Loucy (cell line): ENCODE measurements at regions not wholly inside any gene's neighbourhood (a gene's known extent, or its start where the extent isn't known, plus 50 kb on each side); places are given as distances from the start of the nearest gene placed in this dataset.

Source experiments
- H2AFZ ChIP-seq: fragments of 200-600 bp; sonication (generic); 2 replicates; pipeline ENCODE4 v1.6.0; 2016; ENCODE audit warnings: antibody characterized with exemption, mild to moderate bottlenecking, low read length, moderate library complexity
- H3F3A ChIP-seq: fragments of 200-600 bp; 2 replicates; pipeline ENCODE4 v1.6.0; 2016; ENCODE audit warnings: antibody characterized with exemption, low read depth, mild to moderate bottlenecking
- H3K27me3 ChIP-seq: fragments of 200-600 bp; sonication (generic); 2 replicates; pipeline ENCODE4 v1.6.1; 2014; ENCODE audit warnings: low read length, mild to moderate bottlenecking; ENCODE audit not compliant: insufficient read depth, poor library complexity, severe bottlenecking
- H3K36me3 ChIP-seq: fragments of 200-600 bp; sonication (generic); 2 replicates; pipeline ENCODE4 v1.6.1; 2016; ENCODE audit warnings: low read length; ENCODE audit not compliant: insufficient read depth
- H3K4me1 ChIP-seq: fragments of 200-600 bp; sonication (generic); 2 replicates; pipeline ENCODE4 v1.5.1; 2014; ENCODE audit warnings: low read length, mild to moderate bottlenecking; ENCODE audit not compliant: insufficient read depth, poor library complexity, severe bottlenecking
- H3K4me2 ChIP-seq: fragments of 200-600 bp; sonication (generic); 2 replicates; pipeline ENCODE4 v1.6.0; 2014; ENCODE audit warnings: antibody characterized with exemption, low read length, low read depth, mild to moderate bottlenecking; ENCODE audit not compliant: poor library complexity, severe bottlenecking
- H3K4me3 ChIP-seq: fragments of 200-600 bp; sonication (generic); 2 replicates; pipeline ENCODE4 v1.5.1; 2014; ENCODE audit warnings: low read length, mild to moderate bottlenecking, mixed read lengths; ENCODE audit not compliant: poor library complexity, severe bottlenecking
- H3K79me2 ChIP-seq: fragments of 200-600 bp; sonication (generic); 2 replicates; pipeline ENCODE4 v1.6.1; 2014; ENCODE audit warnings: low read length; ENCODE audit not compliant: insufficient read depth
- H3K9ac ChIP-seq: fragments of 200-600 bp; sonication (generic); 2 replicates; pipeline ENCODE4 v1.6.0; 2014; ENCODE audit warnings: mild to moderate bottlenecking, low read depth, low read length, moderate library complexity; ENCODE audit not compliant: poor library complexity, severe bottlenecking
- H3K9me2 ChIP-seq: fragments of 200-600 bp; sonication (generic); replicated peaks from 2 replicates; pipeline ENCODE4 v1.6.1; 2016; ENCODE audit warnings: low read depth, low read length, mixed read lengths
- H3K9me3 ChIP-seq: fragments of 200-600 bp; sonication (generic); 2 replicates; pipeline ENCODE4 v1.6.1; 2014; ENCODE audit warnings: mild to moderate bottlenecking, antibody characterized with exemption, low read length, low read depth; ENCODE audit not compliant: insufficient read depth
- H4K20me1 ChIP-seq: fragments of 200-600 bp; sonication (generic); 2 replicates; pipeline ENCODE4 v1.6.0; 2014; ENCODE audit warnings: antibody characterized with exemption, low read length, mild to moderate bottlenecking; ENCODE audit not compliant: insufficient read depth, poor library complexity, severe bottlenecking
- CTCF ChIP-seq: fragments of 200-600 bp; sonication (generic); conservative IDR thresholded peaks from 2 replicates; pipeline ENCODE4 v1.5.1; 2014; ENCODE audit warnings: mild to moderate bottlenecking, antibody characterized with exemption, low read length
- EZH2phosphoT487 ChIP-seq: fragments of 200-600 bp; IDR thresholded peaks from 2 replicates; pipeline ENCODE4 v1.6.1; 2018; ENCODE audit warnings: antibody characterized with exemption, mild to moderate bottlenecking, moderate library complexity, borderline replicate concordance

GRCh38 chr13:50167224-50167947 lies 152.1 kb downstream of the KCNRG start:
- Histone ChIP-seq H3K4me3 (no peak overlapping the region), H4K20me1 (no peaks in the 10 kb centered on the region), H3K9me2 (no peaks in the 10 kb centered on the region), H3K27me3 (no peaks in the 10 kb centered on the region), H3F3A (no peaks in the 10 kb centered on the region), H3K4me1 (no peaks in the 10 kb centered on the region), H3K4me2 (no peak overlapping the region), H3K9me3 (no peaks in the 10 kb centered on the region), H3K79me2 (no peaks in the 10 kb centered on the region), H3K9ac (no peak overlapping the region), H3K36me3 (no peaks in the 10 kb centered on the region), H2AFZ (no peak overlapping the region)
- TF ChIP-seq EZH2phosphoT487 (no peak), CTCF (peak; percentile 31)

DNA sequence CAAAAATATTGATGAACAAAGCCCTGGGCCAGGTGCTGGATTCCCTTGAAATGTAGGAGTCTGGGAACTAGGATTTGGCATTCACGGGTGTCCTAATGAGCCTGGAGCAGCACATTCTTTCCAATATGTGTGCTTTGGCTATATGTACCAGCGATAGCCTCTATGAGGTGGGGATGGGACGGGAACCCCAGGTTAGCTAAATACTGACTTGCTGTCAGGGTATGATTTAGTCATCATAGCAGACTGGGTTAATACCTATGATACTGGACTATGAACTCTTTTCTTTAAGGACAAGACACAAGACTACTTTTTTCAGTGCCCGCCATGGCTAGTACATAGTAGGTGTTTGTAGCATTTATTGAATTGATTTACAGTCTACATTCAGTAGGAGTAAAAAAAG lies 152.7 kb downstream of the KCNRG start:
- TF ChIP-seq CTCF (no peak), EZH2phosphoT487 (no peak)
- Histone ChIP-seq H3K9me3 (no peaks in the 10 kb centered on the region), H3K9ac (no peak overlapping the region), H3F3A (no peaks in the 10 kb centered on the region), H2AFZ (no peak overlapping the region), H3K36me3 (no peaks in the 10 kb centered on the region), H3K4me3 (no peak overlapping the region), H3K4me2 (no peak overlapping the region), H3K79me2 (no peaks in the 10 kb centered on the region), H3K27me3 (no peaks in the 10 kb centered on the region), H3K4me1 (no peaks in the 10 kb centered on the region), H3K9me2 (no peaks in the 10 kb centered on the region), H4K20me1 (no peaks in the 10 kb centered on the region)

DNA sequence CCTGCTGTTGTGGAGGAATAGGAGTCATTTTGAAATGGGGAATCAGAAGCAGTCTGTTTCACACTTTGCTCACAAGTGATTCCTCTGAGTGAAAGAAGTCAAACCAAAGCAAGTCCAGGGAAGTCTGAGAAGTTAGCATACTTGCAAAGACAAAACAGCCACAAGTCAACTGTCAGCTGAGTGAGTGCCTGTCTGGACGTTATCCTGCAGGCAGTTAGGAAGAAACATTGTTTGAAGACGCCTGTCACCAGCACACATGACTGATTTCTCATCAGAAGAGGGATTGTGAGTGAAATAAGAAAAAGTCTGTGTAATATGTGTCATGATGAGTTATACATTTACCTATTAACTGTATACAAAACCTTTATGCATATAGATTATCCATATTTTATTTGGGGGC lies 153.5 kb downstream of the KCNRG start:
- TF ChIP-seq EZH2phosphoT487 (no peak), CTCF (no peak)
- Histone ChIP-seq H3K9me2 (no peaks in the 10 kb centered on the region), H2AFZ (no peak overlapping the region), H3K27me3 (no peaks in the 10 kb centered on the region), H3F3A (peaks cover 4% of the 10 kb centered on the region; the same call in 1 of the 2 replicates), H3K4me1 (no peaks in the 10 kb centered on the region), H3K4me2 (no peak overlapping the region), H3K36me3 (no peaks in the 10 kb centered on the region), H3K4me3 (no peak overlapping the region), H4K20me1 (no peaks in the 10 kb centered on the region), H3K79me2 (no peaks in the 10 kb centered on the region), H3K9me3 (no peaks in the 10 kb centered on the region), H3K9ac (no peak overlapping the region)
